Dermis blood vessel endothelial cell (primary cell): ENCODE measurements at regions not wholly inside any gene's neighbourhood (a gene's known extent, or its start where the extent isn't known, plus 50 kb on each side); places are given as distances from the start of the nearest gene placed in this dataset.

Source experiments
- DNase-seq: peaks from one replicate; pipeline ENCODE4 v3.0.0; 2010

DNA sequence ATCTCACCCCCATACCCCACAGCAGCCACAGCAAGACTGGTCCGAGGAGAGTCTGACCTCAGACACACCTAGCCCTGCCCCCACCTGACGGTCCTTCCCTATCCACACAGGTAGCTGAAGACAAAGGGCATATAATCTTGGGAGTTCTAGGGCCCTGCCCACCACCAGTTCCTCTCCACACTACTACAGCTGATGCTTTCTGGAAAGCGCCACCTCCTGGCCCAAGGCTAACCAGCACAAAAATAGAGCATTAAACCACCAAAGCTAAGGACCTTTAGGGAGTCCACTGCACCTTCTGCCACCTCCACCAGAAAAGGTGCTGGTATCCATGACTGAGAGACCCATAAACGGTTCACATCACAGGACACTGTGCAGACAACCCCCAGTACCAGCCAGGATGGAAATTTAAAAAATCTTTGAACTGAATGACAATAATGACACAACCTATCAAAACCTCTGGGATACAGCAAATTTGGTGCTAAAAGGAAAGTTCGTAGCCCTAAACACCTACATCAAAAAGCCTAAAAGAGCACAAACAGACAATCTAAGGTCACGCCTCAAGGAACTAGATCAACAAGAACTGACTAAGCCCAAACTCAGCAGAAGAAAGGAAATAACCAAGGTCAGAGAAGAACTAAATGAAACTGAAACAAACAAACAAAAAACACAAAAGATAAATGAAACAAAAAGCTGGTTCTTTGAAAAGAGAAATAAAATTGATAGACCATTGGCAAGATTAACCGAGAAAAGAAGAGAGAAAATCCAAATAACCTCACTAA is 122.1 kb upstream of the TPRG1 start:
- peak; percentile 11 for DNase-seq

DNA sequence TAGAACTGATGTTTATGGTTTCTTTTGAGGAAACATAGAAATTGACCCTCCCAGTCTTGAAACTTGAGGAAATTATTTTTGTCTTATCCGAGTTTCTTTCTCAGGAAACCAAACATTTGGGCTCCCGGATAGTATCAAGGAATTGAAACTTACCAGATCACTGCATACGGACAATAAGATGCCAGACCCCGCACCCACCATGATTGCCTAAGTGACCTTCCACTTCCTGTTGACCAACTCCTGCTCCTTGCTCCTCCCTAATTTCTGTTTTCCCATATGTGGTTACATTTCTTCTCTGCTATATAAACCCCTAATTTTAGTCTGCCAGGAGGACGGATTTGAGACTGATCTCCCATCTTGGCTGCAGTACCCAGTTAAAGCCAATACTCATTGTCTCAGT is 118.4 kb upstream of the TPRG1 start:
- no peak for DNase-seq

DNA sequence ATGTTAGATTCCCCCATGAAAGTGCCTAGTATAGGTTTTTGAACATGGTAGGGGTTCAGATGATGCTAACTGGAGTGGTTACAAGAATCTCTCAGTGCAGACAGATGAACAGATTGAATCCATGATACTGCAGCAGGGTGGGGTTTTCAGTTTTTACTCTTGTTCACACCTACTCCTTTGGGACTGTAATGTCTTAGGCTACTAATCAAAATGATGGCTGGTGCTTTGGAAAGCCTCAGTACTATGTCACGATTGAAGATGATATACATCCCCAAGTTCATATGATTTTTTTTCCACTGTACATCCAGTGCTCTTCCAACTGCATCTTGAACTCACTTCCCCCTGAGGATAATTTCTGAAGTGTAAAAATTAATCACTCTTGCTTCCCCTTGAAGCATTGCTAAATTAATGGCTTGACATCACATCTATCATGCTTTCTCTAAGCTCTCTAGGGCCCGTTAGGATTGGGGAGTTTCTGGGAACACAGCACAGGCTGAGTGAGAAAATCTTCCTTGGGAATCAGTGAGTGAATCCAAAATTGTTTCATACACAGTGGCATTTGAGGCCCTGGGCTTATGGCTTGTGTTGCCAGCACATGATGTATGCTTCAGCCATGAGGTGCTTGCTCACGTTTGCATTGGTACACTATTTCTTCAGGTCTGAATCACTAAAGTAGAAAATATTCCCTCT is 115.0 kb upstream of the TPRG1 start:
- DNase-seq, result no peak

DNA sequence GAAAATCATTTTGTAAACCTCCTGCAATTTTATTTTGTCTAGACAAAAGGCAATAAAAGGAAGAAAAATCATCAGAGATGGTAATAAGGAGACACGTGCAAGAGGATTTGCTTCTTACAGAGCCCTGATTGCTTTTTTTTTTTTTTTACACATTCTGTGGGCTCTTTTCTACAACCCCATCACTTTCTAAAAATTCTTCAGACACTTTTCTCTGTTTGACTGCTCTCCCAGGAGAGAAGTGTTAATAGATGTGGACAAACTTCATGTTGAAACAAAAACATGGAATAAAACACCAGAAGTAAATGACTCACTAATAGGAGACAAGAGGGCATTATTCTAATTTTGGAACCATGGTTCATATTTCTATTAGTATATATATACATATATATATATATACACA is 114.4 kb upstream of the TPRG1 start:
- no peak for DNase-seq

DNA sequence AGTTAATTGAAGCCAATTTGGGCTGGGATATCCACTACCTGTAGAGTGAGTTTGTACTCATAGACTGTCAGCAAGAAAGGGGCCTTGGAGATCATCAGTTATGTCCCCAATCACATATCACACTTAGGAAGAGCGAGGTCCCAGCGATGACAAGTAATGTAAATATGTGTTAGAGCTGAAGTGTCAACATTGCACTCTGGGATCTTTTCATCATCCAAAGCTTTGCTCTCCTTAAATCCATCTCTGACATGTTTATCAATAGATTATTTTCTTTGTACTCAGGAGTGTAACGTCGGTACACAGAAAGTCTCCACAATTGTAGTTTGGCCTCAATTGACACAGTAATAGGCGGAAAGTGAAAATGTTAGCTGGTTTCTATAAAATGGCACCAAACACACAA is 113.7 kb upstream of the TPRG1 start:
- no peak for DNase-seq

DNA sequence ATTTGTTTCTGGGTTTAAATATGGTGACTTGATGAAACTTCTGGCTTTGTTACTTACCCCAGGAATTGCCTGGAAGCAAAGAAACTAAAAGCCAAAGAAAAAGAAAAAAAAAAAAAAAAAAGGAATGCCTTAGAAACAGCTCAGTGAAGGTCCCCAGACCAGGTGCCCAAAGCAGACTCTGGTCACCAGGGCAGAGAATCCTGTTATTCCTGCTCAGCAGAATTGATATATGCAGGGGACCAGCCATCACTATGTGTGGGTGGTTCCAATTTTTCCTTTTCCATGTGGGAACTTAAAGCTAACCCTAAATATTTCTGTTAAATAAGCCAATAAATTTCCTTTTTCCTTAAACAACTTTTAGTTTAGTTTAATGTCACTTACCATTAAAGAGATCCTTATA is 100.8 kb upstream of the TPRG1 start:
- no peak for DNase-seq

DNA sequence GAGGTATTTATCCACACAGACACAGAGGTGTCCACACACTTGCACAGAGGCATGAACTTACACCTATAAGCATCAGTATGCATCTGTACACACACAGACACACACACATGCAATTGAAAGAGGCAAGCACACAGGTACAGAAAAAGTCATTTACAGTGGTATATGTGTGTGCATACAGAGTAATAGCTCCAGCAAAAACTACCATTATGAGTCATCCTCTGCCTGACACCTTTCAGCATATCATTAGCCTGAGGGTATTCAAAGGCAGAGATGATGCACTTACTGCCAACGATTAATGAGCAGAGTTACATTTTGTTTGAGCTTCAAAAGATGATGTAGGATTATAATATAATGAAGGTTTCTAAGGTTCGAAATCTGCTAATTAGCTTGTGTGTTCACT is 100.3 kb upstream of the TPRG1 start:
- no peak for DNase-seq

DNA sequence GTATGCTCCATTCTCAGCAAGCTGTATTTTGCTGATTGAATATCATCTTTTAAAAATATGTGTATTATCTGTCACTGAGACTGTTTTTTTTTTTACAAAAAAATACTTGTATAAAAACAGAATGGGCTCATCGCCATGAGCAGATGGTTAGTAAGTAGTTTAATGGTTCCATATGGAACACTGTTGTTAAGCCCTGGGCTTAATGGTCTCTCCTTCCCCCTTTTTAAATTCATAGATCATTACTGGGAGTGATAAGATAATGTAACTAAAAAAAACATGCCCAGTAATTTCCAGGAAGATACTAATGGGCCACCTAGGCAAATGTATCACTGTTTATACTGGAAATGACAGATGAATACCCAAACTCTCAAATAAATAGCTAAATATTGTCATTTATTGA is 95.3 kb upstream of the TPRG1 start:
- DNase-seq, result no peak

DNA sequence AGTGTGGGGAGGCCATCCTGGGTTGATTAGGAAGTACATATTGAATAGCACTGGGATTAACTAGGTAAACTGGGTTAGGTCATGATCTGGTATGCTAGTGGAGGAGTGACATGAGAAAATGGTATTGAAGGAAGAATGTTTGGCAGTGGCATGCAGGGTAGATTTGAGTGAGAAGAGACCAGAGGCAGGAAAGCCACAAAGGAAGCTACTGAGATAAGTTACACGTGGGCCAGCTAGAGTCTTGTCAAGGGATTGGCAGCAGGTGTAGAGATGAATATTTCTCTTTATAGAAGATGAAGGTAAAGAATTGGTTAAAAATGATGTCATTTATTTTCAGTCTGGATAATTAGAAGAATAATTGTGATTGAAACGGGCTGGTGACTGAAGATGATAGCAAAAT is 91.0 kb upstream of the TPRG1 start:
- no peak for DNase-seq

DNA sequence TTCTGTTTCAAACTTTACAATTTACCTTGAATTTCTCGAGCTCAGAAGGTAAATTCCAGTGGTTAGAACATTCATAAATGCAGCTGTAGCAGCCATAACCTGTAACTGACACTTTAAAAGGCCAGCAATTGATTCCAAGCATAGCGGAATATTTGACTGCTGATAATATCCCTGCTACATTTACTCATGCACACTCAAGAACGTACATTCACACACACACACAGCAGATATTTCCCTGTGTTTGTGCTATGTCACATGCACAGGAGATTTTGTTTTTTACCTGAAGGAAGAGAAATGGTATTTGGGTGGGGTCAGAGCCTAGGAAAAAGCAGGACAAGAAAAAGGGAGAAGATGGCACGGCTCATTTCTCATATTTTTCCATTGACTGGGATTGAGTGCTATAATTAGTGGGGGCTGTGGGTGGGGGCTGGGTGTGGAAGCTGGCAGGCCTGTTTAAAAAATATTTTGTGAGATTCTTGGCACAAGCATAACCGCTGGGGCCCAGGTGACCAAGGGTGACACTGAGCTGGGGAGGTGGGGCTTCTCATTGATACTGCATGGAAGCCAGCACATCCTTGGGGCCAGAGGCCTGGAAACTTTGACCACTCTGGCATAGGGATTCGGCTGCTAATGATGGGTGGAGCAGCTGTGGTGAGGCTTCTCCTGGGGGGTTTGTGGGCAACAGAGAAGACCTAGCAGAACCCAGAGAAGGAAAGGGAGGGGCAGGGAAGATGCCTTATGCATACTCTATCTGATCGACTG is 88.9 kb upstream of the TPRG1 start:
- no peak for DNase-seq

DNA sequence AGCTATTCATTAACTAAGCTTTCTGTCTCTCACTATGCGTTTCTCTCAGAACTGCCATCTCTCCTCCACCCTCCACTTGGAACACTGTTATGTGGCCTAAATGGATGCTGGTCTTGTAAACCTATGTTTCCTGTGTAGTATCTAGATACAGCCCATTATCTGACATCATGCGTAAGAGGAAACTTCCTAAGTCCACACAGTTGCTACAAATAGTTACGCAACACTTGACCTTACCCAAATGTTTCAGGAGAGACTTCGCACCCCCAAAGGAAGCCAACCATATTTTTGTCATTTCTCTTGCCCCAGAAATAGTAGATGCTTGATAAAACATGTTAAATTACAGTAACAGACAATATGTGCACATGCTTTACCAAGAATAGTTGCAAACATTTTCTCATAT is 87.2 kb upstream of the TPRG1 start:
- no peak for DNase-seq

DNA sequence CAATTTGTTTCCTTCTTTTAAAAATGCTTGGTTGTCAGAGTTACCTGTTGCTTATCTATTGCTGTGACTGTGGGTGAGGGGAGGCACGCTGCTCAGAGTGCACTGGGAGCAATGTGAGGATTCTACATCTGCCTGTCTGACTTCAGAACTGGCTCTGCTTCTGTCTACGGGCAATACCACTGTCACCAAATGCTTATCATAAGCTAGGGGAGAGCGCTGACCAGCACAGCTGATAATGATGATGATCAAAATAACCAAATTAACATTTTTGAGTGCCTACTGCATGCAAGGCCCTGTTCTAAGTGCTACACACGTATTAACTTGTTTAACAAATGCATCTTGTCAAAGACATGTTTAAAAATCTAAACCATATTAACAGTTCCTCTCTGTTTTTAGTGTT is 79.2 kb upstream of the TPRG1 start:
- DNase-seq, result no peak

DNA sequence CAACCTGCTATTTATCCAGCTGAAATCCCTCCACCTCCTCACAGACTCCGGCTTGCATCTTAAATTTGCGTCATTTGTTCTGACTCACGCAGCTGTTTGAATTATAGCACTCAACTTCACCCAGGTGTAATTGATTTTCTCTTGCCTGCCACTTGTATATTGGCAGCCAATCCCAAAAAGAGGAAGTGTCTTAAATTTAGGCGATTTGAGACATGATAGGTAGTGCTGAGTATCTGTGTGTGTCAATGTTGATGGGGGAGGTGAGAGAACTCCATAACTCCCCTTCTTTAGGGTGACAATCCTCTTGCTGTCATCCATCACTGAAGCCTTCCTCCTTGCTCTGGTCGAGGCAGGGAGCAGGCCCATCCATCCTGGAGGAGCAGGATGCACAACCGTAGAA is 77.2 kb upstream of the TPRG1 start:
- DNase-seq, result no peak

DNA sequence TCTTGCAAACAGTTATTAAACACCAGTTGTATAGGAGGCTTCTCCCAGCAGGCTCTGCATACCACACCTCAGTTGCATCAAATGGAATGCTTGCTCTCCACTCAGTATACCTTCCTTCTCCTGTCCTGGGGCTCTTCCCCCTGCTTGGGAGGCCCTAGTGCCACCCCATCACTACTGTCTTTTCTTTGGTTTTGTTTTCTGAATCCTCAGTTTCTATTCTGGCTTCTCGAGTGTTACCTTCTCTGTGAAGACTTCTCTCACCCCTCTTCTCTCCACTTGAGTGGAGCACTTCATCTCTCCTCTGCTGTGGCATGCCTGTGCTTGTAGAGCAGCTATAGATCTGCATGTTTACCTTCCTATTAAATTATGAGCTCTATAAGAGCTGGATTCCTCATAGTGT is 75.7 kb upstream of the TPRG1 start:
- no peak for DNase-seq

DNA sequence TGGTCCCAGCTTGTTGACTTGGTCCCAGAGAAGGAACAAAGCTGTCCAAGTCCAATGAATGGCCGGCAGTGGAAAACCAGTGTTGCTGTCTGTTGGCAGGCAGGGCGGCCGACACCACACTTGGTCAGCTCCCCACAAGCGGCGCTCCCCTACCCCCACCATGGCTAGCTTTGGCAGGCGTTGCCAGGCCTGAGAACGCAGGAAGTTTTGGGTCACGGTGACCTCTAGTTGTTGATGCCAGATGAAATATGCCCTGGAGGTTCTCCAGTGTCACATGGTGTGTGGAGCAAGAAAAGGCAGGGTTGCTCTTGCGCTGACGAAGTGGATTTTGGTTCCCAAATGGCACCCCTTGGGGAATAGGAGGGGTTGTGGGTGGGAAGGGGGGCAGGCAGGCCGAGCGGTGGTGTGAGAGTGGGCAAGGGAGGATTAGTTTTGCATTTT is 72.7 kb upstream of the TPRG1 start:
- DNase-seq, result no peak

DNA sequence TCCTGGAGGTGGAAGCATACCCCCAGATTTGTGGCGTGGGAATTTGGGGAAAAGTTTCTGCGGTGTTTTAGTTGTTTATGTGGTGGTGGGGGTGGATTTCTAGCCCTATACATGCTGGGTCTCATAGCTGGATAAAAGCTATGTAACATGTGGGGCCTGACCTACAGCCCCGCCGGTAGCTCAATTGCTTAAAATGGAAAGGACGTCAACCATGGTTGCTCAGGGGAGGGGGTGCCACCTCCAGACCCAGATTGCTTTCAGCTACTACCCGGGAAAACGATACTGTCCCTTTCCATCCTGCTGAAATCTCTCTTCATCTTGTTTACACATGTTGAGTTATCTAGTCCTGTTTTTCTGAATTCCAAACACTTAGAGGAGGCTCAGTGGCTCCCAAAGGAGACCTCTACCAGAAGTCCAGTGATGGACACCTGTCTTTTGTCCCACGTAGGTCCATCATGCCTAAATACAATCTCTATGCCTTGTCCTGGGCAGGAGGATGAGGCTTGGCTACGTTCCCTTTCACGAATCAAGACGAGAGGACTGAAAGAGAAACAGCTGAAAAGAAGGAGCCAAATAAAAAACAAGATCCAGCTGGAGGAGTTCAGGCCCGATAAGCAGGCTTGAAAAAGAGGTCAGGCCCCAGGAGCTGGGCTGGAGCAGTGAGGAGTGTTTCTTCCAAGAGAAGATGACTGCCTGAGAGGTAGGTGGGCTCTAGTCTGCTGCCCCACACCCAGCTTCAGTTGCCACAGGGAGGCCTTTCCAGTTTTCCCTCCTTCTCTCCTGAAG is 72.1 kb upstream of the TPRG1 start:
- no peak for DNase-seq

DNA sequence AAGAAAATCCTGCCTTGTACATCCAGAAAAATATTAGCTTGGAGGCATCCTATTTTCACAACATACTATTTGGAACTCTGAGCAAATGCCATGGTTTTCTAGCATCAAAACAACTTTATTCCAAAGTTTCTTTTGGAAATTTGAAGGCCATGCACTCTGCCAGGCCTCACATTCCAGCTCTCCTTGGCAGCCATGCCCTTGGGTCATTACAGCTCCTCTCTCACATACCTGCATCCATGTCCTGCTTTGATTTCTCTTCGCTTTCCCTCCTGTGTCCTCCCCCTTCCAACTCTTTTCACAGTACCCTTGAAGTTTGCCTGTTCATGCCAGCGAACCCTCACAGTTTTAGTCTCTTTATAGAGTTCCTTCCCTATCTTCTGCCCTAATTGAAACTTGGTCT is 70.9 kb upstream of the TPRG1 start:
- DNase-seq, result no peak

DNA sequence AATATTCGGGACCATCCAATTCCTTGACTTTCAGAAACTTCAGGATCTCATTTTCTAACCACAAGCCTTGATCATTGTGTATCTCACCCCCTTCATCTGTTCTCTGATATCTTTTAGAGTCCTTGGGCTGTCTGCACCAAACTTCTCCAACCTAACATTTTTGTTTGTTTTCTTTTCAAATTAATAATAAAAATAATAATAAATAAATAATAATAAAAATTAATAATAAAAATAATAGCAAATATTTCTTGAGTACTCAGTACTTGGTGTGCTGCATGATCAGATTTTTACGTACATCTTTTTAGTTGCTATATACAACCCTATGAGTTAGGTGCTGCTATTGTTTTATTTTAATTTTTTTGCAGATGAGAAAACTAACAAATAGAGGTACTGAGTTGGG is 70.2 kb upstream of the TPRG1 start:
- no peak for DNase-seq

DNA sequence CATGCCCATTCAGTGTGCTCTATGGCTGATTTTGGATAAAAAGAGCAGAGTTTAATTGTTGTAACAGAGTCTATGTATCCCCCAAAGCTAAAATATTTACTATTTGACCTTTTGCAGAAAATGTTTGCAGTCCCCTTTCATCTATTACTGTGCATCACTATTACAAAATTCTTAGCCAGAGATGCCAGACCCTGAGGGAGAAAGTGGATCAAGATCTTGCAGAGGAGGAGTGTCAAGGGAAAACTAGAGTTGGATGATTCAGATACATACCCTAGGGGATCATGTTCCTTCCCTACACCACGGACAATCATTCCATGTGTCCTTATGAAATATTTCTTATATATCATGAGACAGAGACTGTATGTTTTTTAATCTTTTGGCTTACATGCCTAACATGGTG is 68.6 kb upstream of the TPRG1 start:
- DNase-seq, result no peak

DNA sequence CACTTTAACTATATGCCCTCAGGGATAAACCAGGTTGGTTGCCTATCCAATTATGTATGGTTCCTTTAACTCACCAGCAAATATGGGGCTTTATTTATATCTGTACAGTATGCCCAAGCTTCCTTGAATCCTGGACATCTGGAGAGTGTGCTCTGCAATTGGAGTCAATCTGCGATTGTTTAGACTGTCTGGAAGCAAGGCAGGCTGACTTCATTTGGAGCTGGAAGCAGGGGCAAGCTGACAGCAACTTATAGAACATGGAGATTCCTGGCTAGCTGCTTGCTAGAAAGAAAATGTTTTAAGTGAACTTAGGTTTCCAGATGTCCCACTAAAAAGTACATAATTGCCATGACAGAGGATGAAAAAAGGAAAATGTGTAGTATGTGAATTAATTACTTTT is 63.7 kb upstream of the TPRG1 start:
- no peak for DNase-seq

DNA sequence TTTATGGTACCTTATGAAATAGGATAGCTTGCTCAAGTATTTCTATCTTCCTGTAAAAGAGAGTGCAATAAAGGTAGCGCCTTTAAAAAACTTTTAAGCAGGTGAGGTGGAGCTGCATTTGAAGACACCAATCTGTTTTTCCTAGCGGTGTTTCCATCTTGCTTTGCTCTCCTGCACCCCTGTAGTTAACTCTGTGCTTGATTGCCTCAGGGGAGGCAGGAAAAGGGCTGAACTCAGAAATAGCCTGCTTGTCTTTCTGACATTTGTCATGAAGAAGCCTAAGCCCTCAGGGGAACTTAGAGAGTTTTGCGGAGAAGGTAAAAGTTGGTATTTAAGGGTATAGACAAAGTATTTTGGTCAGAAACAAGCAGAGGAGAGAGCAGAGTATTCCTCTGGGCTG is 63.0 kb upstream of the TPRG1 start:
- DNase-seq, result no peak

DNA sequence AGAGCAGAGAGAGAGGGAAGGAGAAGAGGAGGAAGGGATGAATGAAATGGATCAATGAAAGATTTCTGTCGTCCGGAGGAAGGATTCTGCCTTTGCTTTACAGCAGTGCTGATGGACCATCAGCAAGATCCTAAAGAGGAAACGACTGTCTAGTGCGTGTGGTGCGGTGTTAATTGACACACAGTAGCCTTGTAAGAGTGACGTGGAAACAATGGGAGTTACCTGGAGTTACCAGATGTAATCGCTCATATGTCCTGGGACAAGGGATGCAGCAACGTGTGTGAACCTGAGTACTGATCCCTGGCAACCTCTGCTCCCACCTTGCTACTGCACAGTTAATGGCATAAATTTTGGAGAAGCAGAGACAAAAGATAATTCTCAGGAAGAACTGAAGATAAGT is 62.6 kb upstream of the TPRG1 start:
- DNase-seq, result no peak

DNA sequence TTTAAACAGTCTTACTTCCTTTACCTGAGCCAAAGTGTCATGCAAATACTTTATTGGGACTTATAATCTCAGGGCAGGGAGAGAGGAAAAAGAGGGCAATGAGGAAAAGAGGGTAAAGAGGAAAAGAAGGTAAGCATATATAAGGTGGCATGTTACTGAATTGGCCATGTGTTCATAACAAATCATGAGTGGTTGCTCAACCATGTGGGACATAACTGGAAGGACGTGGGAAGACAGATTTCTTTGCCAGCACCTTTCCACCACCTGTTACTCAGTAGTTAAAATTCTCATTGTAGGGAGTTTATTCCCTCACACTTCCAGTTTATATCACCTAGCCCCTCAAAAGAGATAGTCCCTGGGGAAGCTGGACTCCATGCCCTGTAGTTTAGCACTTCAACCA is 54.7 kb upstream of the TPRG1 start:
- no peak for DNase-seq
